ENCODE measurements at regions not wholly inside any gene's neighbourhood (a gene's known extent, or its start where the extent isn't known, plus 50 kb on each side); places are given as distances from the start of the nearest gene placed in this dataset.

- TF ChIP-seq CTCF (IDR thresholded peaks at IDR 0.05) = no peak
- TF ChIP-seq POLR2AphosphoS5 (IDR thresholded peaks at IDR 0.05; ENCODE audit: insufficient read depth in 1 of 2, low read depth in 1 of 2) = no peak
These were observed 121.5 kb downstream of the C11orf91 start for GRCh38 chr11:33579101-33579500.

All from vagina (tissue), 2 donors.